ENCODE measurements at regions not wholly inside any gene's neighbourhood (a gene's known extent, or its start where the extent isn't known, plus 50 kb on each side); places are given as distances from the start of the nearest gene placed in this dataset.

- TF ChIP-seq, protein P1, sequence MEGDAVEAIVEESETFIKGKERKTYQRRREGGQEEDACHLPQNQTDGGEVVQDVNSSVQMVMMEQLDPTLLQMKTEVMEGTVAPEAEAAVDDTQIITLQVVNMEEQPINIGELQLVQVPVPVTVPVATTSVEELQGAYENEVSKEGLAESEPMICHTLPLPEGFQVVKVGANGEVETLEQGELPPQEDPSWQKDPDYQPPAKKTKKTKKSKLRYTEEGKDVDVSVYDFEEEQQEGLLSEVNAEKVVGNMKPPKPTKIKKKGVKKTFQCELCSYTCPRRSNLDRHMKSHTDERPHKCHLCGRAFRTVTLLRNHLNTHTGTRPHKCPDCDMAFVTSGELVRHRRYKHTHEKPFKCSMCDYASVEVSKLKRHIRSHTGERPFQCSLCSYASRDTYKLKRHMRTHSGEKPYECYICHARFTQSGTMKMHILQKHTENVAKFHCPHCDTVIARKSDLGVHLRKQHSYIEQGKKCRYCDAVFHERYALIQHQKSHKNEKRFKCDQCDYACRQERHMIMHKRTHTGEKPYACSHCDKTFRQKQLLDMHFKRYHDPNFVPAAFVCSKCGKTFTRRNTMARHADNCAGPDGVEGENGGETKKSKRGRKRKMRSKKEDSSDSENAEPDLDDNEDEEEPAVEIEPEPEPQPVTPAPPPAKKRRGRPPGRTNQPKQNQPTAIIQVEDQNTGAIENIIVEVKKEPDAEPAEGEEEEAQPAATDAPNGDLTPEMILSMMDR (IDR thresholded peaks at IDR 0.05): no peak
- TF ChIP-seq POLR2AphosphoS5 (IDR thresholded peaks at IDR 0.05): no peak
Observed at GRCh38 chr4:17173300-17173699, 274.9 kb upstream of the LDB2 start.

All from sigmoid colon (tissue), 4 donors.